GM23338 (cell line): ENCODE measurements at regions not wholly inside any gene's neighbourhood (a gene's known extent, or its start where the extent isn't known, plus 50 kb on each side); places are given as distances from the start of the nearest gene placed in this dataset.

Source experiments
- ATAC-seq: fragments of 200-7000 bp; cut with Tn5 transposase; 3 replicates; pipeline ENCODE4 v1.9.1; 2020
- DNase-seq: peaks from one replicate; pipeline ENCODE4 v3.0.0-alpha.2; 2015; ENCODE audit warnings: low spot score
- H2AFZ ChIP-seq: fragments of 200-600 bp; sonication (generic); 2 replicates; pipeline ENCODE4 v1.8.0; 2016; ENCODE audit warnings: antibody characterized with exemption, mild to moderate bottlenecking, moderate library complexity
- H3F3A ChIP-seq: fragments of 200-600 bp; sonication (generic); replicated peaks from 2 replicates; pipeline ENCODE4 v1.8.0; 2017; ENCODE audit warnings: antibody characterized with exemption, mixed run types, low read depth
- H3K27ac ChIP-seq: fragments of 200-600 bp; sonication (generic); 2 replicates; pipeline ENCODE4 v1.6.1; 2016; ENCODE audit warnings: low read depth
- H3K27me3 ChIP-seq: fragments of 200-600 bp; sonication (generic); 2 replicates; pipeline ENCODE4 v1.8.0; 2016; ENCODE audit warnings: mild to moderate bottlenecking, mixed run types, moderate library complexity; ENCODE audit not compliant: insufficient read depth
- H3K36me3 ChIP-seq: fragments of 200-600 bp; sonication (generic); 2 replicates; pipeline ENCODE4 v1.8.0; 2016; ENCODE audit warnings: mild to moderate bottlenecking; ENCODE audit not compliant: insufficient read depth
- H3K4me1 ChIP-seq: fragments of 200-600 bp; sonication (generic); 2 replicates; pipeline ENCODE4 v1.8.0; 2016; ENCODE audit warnings: mild to moderate bottlenecking, moderate library complexity; ENCODE audit not compliant: insufficient read depth
- H3K4me2 ChIP-seq: fragments of 200-600 bp; sonication (generic); 2 replicates; pipeline ENCODE4 v1.7.1; 2017; ENCODE audit warnings: mixed run types
- H3K4me3 ChIP-seq: fragments of 200-600 bp; sonication (generic); 2 replicates; pipeline ENCODE4 v1.6.1; 2016; ENCODE audit warnings: mixed run types
- H3K79me2 ChIP-seq: fragments of 200-600 bp; sonication (generic); replicated peaks from 2 replicates; pipeline ENCODE4 v1.8.0; 2017; ENCODE audit warnings: mild to moderate bottlenecking; ENCODE audit not compliant: insufficient read depth
- H3K9me2 ChIP-seq: fragments of 200-600 bp; sonication (generic); 2 replicates; pipeline ENCODE4 v1.8.0; 2017; ENCODE audit not compliant: insufficient read depth
- H4K20me1 ChIP-seq: fragments of 200-600 bp; sonication (generic); replicated peaks from 2 replicates; pipeline ENCODE4 v1.8.0; 2017; ENCODE audit warnings: mild to moderate bottlenecking; ENCODE audit not compliant: insufficient read depth
- H3K27ac Mint-ChIP-seq: 2 replicates; pipeline ENCODE4 v1.8.0; 2020; ENCODE audit warnings: inconsistent platforms, mild to moderate bottlenecking, moderate library complexity, mixed read lengths
- H3K27me3 Mint-ChIP-seq: 3 replicates; pipeline ENCODE4 v1.8.0; 2022; ENCODE audit warnings: low read depth, mild to moderate bottlenecking, moderate library complexity, mixed read lengths, inconsistent platforms; ENCODE audit not compliant: insufficient read depth, poor library complexity
- H3K36me3 Mint-ChIP-seq: 3 replicates; pipeline ENCODE4 v1.8.0; 2021; ENCODE audit warnings: low read depth, mild to moderate bottlenecking, inconsistent platforms, moderate library complexity, mixed read lengths
- H3K4me1 Mint-ChIP-seq: 3 replicates; pipeline ENCODE4 v1.8.0; 2020; ENCODE audit warnings: mild to moderate bottlenecking, inconsistent platforms, mixed read lengths
- H3K4me3 Mint-ChIP-seq: 3 replicates; pipeline ENCODE4 v1.8.0; 2021; ENCODE audit warnings: moderate library complexity, mild to moderate bottlenecking, inconsistent platforms, mixed read lengths
- H3K9me3 Mint-ChIP-seq: 3 replicates; pipeline ENCODE4 v1.8.0; 2020; ENCODE audit warnings: moderate library complexity, mild to moderate bottlenecking, inconsistent platforms, mixed read lengths
- CREB1 ChIP-seq: fragments of 250-450 bp; sonication (Bioruptor Pico); IDR thresholded peaks from 2 replicates; pipeline ENCODE4 v1.5.0; 2020; ENCODE audit warnings: low read depth, mild to moderate bottlenecking, moderate library complexity
- EZH2 ChIP-seq: fragments of 200-600 bp; sonication (generic); IDR thresholded peaks from one replicate; pipeline ENCODE4 v1.8.0; 2017; ENCODE audit warnings: antibody characterized with exemption, mild to moderate bottlenecking, low read depth; ENCODE audit not compliant: unreplicated experiment
- EZH2phosphoT487 ChIP-seq: fragments of 200-600 bp; sonication (generic); IDR thresholded peaks from one replicate; pipeline ENCODE4 v1.8.1; 2018; ENCODE audit warnings: antibody characterized with exemption; ENCODE audit not compliant: unreplicated experiment
- JUNB ChIP-seq: IDR thresholded peaks from one replicate; pipeline ENCODE4 v1.6.1; 2016; ENCODE audit warnings: antibody characterized with exemption; ENCODE audit not compliant: unreplicated experiment
- NANOG ChIP-seq: IDR thresholded peaks from 2 replicates; pipeline ENCODE4 v1.6.1; 2016; ENCODE audit warnings: antibody characterized with exemption, borderline replicate concordance
- POLR2AphosphoS5 ChIP-seq: IDR thresholded peaks from 2 replicates; pipeline ENCODE4 v1.6.1; 2016; ENCODE audit warnings: antibody characterized with exemption, low read depth
- STAT1 ChIP-seq: IDR thresholded peaks from one replicate; pipeline ENCODE4 v1.6.1; 2016; ENCODE audit warnings: antibody characterized with exemption; ENCODE audit not compliant: unreplicated experiment
- ZNF114 ChIP-seq: fragments of 250-450 bp; sonication (Bioruptor Pico); IDR thresholded peaks from 2 replicates; pipeline ENCODE4 v1.5.0; 2020; ENCODE audit warnings: mild to moderate bottlenecking, moderate library complexity
- ZNF331 ChIP-seq: fragments of 250-450 bp; sonication (Bioruptor Pico); IDR thresholded peaks from 2 replicates; pipeline ENCODE4 v1.5.0; 2020; ENCODE audit warnings: low read depth, mild to moderate bottlenecking, moderate library complexity
- TF ChIP-seq, protein P1 (sequence below), 2 experiments: fragments of 200-600 bp in 1 of 2; sonication (generic) in 1 of 2; conservative IDR thresholded peaks; 2 replicates each; pipeline versions ENCODE4 v1.5.1 to v1.6.1; 2016 to 2017; ENCODE audit warnings: antibody characterized with exemption in 2 of 2, low read depth in 2 of 2, mild to moderate bottlenecking in 2 of 2, moderate library complexity in 1 of 2
- TF ChIP-seq, protein P2 (sequence below): IDR thresholded peaks from 2 replicates; pipeline ENCODE4 v1.6.1; 2016; ENCODE audit warnings: antibody characterized with exemption
- TF ChIP-seq, protein P3 (sequence below): fragments of 250-450 bp; sonication (Bioruptor Pico); IDR thresholded peaks from 2 replicates; pipeline ENCODE4 v1.5.0; 2020; ENCODE audit warnings: mild to moderate bottlenecking, moderate library complexity
- TF ChIP-seq, protein P4 (sequence below): IDR thresholded peaks from one replicate; pipeline ENCODE4 v1.6.1; 2018; ENCODE audit warnings: antibody characterized with exemption; ENCODE audit not compliant: unreplicated experiment

DNA sequence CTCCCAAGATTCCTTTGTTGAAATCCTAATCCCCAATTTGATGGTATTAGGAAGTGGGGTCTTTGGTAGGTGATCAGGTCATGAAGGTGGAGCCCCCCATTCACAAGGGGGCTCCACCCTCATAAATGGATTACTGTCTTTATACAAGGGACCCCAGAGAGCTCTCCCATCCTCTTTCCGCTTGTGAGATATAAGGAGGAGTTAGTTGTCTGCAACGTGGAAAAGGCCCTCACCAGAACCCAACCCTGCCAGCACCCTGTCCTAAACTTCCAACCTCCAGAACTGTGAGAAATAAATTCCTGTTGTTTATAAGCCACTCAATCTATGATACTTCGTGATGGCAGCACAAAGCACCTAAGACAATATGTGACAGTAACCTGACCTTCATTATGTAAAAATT, 684.1 kb upstream of the HS6ST1 start:
- Mint-ChIP-seq H3K4me3 (no peak overlapping the region), H3K27ac (no peak overlapping the region), H3K36me3 (no peaks in the 10 kb centered on the region), H3K9me3 (peaks cover 6% of the 10 kb centered on the region; the same call in 2 of the 3 replicates), H3K27me3 (peaks cover 6% of the 10 kb centered on the region), H3K4me1 (no peaks in the 10 kb centered on the region)
- Histone ChIP-seq H3K9me2 (no peaks in the 10 kb centered on the region), H3F3A (no peaks in the 10 kb centered on the region), H3K4me3 (no peak overlapping the region), H3K4me2 (no peak overlapping the region), H4K20me1 (no peaks in the 10 kb centered on the region), H3K27ac (no peak overlapping the region), H2AFZ (no peak overlapping the region), H3K27me3 (no peaks in the 10 kb centered on the region), H3K4me1 (no peaks in the 10 kb centered on the region), H3K36me3 (no peaks in the 10 kb centered on the region), H3K79me2 (no peaks in the 10 kb centered on the region)
- DNase-seq (no peak), ATAC-seq (no peak)
- no peak for TF ChIP-seq ZNF114 (CRISPR knock-in tag)
- TF ChIP-seq, protein P1, sequence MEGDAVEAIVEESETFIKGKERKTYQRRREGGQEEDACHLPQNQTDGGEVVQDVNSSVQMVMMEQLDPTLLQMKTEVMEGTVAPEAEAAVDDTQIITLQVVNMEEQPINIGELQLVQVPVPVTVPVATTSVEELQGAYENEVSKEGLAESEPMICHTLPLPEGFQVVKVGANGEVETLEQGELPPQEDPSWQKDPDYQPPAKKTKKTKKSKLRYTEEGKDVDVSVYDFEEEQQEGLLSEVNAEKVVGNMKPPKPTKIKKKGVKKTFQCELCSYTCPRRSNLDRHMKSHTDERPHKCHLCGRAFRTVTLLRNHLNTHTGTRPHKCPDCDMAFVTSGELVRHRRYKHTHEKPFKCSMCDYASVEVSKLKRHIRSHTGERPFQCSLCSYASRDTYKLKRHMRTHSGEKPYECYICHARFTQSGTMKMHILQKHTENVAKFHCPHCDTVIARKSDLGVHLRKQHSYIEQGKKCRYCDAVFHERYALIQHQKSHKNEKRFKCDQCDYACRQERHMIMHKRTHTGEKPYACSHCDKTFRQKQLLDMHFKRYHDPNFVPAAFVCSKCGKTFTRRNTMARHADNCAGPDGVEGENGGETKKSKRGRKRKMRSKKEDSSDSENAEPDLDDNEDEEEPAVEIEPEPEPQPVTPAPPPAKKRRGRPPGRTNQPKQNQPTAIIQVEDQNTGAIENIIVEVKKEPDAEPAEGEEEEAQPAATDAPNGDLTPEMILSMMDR (conservative IDR thresholded peaks at IDR 0.05; ENCODE audit: low read depth in 2 of 2) = no peak
- TF ChIP-seq POLR2AphosphoS5 = no peak
- TF ChIP-seq EZH2phosphoT487 = no peak
- TF ChIP-seq, protein P2, sequence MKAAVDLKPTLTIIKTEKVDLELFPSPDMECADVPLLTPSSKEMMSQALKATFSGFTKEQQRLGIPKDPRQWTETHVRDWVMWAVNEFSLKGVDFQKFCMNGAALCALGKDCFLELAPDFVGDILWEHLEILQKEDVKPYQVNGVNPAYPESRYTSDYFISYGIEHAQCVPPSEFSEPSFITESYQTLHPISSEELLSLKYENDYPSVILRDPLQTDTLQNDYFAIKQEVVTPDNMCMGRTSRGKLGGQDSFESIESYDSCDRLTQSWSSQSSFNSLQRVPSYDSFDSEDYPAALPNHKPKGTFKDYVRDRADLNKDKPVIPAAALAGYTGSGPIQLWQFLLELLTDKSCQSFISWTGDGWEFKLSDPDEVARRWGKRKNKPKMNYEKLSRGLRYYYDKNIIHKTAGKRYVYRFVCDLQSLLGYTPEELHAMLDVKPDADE = no peak
- no peak for TF ChIP-seq STAT1
- no peak for TF ChIP-seq EZH2
- TF ChIP-seq, protein P3, sequence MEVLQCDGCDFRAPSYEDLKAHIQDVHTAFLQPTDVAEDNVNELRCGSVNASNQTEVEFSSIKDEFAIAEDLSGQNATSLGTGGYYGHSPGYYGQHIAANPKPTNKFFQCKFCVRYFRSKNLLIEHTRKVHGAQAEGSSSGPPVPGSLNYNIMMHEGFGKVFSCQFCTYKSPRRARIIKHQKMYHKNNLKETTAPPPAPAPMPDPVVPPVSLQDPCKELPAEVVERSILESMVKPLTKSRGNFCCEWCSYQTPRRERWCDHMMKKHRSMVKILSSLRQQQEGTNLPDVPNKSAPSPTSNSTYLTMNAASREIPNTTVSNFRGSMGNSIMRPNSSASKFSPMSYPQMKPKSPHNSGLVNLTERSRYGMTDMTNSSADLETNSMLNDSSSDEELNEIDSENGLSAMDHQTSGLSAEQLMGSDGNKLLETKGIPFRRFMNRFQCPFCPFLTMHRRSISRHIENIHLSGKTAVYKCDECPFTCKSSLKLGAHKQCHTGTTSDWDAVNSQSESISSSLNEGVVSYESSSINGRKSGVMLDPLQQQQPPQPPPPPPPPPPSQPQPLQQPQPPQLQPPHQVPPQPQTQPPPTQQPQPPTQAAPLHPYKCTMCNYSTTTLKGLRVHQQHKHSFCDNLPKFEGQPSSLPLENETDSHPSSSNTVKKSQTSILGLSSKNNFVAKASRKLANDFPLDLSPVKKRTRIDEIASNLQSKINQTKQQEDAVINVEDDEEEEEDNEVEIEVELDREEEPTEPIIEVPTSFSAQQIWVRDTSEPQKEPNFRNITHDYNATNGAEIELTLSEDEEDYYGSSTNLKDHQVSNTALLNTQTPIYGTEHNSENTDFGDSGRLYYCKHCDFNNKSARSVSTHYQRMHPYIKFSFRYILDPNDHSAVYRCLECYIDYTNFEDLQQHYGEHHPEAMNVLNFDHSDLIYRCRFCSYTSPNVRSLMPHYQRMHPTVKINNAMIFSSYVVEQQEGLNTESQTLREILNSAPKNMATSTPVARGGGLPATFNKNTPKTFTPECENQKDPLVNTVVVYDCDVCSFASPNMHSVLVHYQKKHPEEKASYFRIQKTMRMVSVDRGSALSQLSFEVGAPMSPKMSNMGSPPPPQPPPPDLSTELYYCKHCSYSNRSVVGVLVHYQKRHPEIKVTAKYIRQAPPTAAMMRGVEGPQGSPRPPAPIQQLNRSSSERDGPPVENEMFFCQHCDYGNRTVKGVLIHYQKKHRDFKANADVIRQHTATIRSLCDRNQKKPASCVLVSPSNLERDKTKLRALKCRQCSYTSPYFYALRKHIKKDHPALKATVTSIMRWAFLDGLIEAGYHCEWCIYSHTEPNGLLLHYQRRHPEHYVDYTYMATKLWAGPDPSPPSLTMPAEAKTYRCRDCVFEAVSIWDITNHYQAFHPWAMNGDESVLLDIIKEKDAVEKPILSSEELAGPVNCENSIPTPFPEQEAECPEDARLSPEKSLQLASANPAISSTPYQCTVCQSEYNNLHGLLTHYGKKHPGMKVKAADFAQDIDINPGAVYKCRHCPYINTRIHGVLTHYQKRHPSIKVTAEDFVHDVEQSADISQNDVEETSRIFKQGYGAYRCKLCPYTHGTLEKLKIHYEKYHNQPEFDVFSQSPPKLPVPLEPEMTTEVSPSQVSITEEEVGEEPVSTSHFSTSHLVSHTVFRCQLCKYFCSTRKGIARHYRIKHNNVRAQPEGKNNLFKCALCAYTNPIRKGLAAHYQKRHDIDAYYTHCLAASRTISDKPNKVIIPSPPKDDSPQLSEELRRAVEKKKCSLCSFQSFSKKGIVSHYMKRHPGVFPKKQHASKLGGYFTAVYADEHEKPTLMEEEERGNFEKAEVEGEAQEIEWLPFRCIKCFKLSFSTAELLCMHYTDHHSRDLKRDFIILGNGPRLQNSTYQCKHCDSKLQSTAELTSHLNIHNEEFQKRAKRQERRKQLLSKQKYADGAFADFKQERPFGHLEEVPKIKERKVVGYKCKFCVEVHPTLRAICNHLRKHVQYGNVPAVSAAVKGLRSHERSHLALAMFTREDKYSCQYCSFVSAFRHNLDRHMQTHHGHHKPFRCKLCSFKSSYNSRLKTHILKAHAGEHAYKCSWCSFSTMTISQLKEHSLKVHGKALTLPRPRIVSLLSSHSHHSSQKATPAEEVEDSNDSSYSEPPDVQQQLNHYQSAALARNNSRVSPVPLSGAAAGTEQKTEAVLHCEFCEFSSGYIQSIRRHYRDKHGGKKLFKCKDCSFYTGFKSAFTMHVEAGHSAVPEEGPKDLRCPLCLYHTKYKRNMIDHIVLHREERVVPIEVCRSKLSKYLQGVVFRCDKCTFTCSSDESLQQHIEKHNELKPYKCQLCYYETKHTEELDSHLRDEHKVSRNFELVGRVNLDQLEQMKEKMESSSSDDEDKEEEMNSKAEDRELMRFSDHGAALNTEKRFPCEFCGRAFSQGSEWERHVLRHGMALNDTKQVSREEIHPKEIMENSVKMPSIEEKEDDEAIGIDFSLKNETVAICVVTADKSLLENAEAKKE (CRISPR knock-in tag) = no peak
- no peak for TF ChIP-seq NANOG
- no peak for TF ChIP-seq CREB1 (CRISPR knock-in tag)
- TF ChIP-seq ZNF331 (CRISPR knock-in tag) = no peak
- TF ChIP-seq, protein P4, sequence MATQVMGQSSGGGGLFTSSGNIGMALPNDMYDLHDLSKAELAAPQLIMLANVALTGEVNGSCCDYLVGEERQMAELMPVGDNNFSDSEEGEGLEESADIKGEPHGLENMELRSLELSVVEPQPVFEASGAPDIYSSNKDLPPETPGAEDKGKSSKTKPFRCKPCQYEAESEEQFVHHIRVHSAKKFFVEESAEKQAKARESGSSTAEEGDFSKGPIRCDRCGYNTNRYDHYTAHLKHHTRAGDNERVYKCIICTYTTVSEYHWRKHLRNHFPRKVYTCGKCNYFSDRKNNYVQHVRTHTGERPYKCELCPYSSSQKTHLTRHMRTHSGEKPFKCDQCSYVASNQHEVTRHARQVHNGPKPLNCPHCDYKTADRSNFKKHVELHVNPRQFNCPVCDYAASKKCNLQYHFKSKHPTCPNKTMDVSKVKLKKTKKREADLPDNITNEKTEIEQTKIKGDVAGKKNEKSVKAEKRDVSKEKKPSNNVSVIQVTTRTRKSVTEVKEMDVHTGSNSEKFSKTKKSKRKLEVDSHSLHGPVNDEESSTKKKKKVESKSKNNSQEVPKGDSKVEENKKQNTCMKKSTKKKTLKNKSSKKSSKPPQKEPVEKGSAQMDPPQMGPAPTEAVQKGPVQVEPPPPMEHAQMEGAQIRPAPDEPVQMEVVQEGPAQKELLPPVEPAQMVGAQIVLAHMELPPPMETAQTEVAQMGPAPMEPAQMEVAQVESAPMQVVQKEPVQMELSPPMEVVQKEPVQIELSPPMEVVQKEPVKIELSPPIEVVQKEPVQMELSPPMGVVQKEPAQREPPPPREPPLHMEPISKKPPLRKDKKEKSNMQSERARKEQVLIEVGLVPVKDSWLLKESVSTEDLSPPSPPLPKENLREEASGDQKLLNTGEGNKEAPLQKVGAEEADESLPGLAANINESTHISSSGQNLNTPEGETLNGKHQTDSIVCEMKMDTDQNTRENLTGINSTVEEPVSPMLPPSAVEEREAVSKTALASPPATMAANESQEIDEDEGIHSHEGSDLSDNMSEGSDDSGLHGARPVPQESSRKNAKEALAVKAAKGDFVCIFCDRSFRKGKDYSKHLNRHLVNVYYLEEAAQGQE = no peak
- TF ChIP-seq JUNB = no peak
